Endothelial cell of umbilical vein (primary cell): ENCODE measurements at regions not wholly inside any gene's neighbourhood (a gene's known extent, or its start where the extent isn't known, plus 50 kb on each side); places are given as distances from the start of the nearest gene placed in this dataset.

Experiments
- CTCF ChIP-seq, 2 donors: IDR thresholded peaks; 1 replicate in 1 of 2; 2 replicates in 1 of 2; pipeline ENCODE4 v1.5.1; 2011; ENCODE audit warnings: low read length in 2 of 2, mild to moderate bottlenecking in 2 of 2, moderate library complexity in 2 of 2, control low read depth in 1 of 2, inconsistent platforms in 1 of 2, low read depth in 1 of 2; ENCODE audit not compliant: insufficient read depth in 1 of 2; ENCODE audit errors: extremely low read depth in 1 of 2
- FOS ChIP-seq: IDR thresholded peaks from 2 replicates; pipeline ENCODE4 v1.6.1; 2011; ENCODE audit warnings: mild to moderate bottlenecking, low read length, moderate library complexity, borderline replicate concordance; ENCODE audit not compliant: insufficient read depth
- MAX ChIP-seq: IDR thresholded peaks from 2 replicates; pipeline ENCODE4 v1.6.1; 2011; ENCODE audit not compliant: insufficient read depth, insufficient read length
- POLR2A ChIP-seq: IDR thresholded peaks from 2 replicates; pipeline ENCODE4 v1.6.1; 2012; ENCODE audit warnings: low read depth, mild to moderate bottlenecking, control low read depth, low read length
- POLR2AphosphoS5 ChIP-seq: IDR thresholded peaks from 2 replicates; pipeline ENCODE4 v1.6.1; 2012; ENCODE audit warnings: low read depth, mild to moderate bottlenecking, control low read depth, low read length, moderate library complexity; ENCODE audit not compliant: insufficient read depth

GRCh38 chrX:39171686-39172085 lies 370.4 kb downstream of the MID1IP1 start:
- TF ChIP-seq POLR2A (no peak), CTCF (IDR thresholded peaks at IDR 0.05; ENCODE audit: extremely low read depth in 1 of 2, insufficient read depth in 1 of 2, low read depth in 1 of 2, low read length in 2 of 2) (no peak), POLR2AphosphoS5 (no peak), MAX (no peak), FOS (no peak)
